ENCODE measurements at regions not wholly inside any gene's neighbourhood (a gene's known extent, or its start where the extent isn't known, plus 50 kb on each side); places are given as distances from the start of the nearest gene placed in this dataset.

- Histone ChIP-seq H3K27me3 (no peaks in the 10 kb centered on the region), H3K4me3 (no peak overlapping the region), H3K9me3 (no peaks in the 10 kb centered on the region), H3K4me1 (no peaks in the 10 kb centered on the region), H3K27ac (no peak overlapping the region), H3K36me3 (no peaks in the 10 kb centered on the region)
- WGBS, 2 donors (ENCODE audit: low coverage in 1 of 2): 69 to 84% methylated on average over 5 of the region's 5 CpGs
- no peak for ATAC-seq
- TF ChIP-seq POLR2AphosphoS5 (IDR thresholded peaks at IDR 0.05) (no peak), POLR2A (IDR thresholded peaks at IDR 0.05) (no peak), EP300 (IDR thresholded peaks at IDR 0.05) (no peak)
- TF ChIP-seq, protein P1, sequence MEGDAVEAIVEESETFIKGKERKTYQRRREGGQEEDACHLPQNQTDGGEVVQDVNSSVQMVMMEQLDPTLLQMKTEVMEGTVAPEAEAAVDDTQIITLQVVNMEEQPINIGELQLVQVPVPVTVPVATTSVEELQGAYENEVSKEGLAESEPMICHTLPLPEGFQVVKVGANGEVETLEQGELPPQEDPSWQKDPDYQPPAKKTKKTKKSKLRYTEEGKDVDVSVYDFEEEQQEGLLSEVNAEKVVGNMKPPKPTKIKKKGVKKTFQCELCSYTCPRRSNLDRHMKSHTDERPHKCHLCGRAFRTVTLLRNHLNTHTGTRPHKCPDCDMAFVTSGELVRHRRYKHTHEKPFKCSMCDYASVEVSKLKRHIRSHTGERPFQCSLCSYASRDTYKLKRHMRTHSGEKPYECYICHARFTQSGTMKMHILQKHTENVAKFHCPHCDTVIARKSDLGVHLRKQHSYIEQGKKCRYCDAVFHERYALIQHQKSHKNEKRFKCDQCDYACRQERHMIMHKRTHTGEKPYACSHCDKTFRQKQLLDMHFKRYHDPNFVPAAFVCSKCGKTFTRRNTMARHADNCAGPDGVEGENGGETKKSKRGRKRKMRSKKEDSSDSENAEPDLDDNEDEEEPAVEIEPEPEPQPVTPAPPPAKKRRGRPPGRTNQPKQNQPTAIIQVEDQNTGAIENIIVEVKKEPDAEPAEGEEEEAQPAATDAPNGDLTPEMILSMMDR (IDR thresholded peaks at IDR 0.05): no peak
Observed at GRCh38 chr13:64274481-64275217, 2859.0 kb upstream of the PCDH20 start.

DNA sequence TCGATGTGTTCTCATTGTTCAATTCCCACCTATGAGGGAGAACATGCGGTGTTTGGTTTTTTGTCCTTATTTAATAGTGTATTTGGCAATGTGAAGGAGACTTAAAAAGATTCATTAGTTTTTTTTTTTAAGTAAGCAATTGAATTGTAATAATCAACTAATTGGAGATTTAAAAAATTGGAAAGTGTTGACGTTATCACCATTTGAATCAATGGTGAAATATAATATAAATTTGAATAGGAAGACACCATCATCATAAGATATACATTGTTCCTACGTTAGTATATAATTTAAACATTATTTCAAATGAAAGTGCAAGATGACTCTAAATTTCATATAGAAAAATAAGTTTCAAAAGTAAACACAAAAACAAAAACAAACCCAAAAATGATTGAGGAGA lies 2858.1 kb upstream of the PCDH20 start:
- Histone ChIP-seq H3K36me3 (no peaks in the 10 kb centered on the region), H3K4me1 (no peaks in the 10 kb centered on the region), H3K27me3 (no peaks in the 10 kb centered on the region), H3K4me3 (no peak overlapping the region), H3K27ac (no peak overlapping the region), H3K9me3 (no peaks in the 10 kb centered on the region)
- WGBS, 2 donors (ENCODE audit: low coverage in 1 of 2): 80 to 82% methylated on average over 4 of the region's 4 CpGs
- no peak for ATAC-seq
- TF ChIP-seq EP300 (IDR thresholded peaks at IDR 0.05): no peak

- H3K27ac ChIP-seq: no peak overlapping the region
- no peaks in the 10 kb centered on the region for H3K4me1 ChIP-seq
- TF ChIP-seq POLR2A (IDR thresholded peaks at IDR 0.05): no peak
- TF ChIP-seq, protein P1 (IDR thresholded peaks at IDR 0.05): no peak
- no peak for TF ChIP-seq EP300 (IDR thresholded peaks at IDR 0.05)
- TF ChIP-seq POLR2AphosphoS5 (IDR thresholded peaks at IDR 0.05): no peak
- H3K27me3 ChIP-seq: no peaks in the 10 kb centered on the region
- ATAC-seq: no peak
- 67 to 80% methylated on average over 1 of the region's 1 CpG for WGBS, 2 donors (ENCODE audit: low coverage in 1 of 2)
- H3K36me3 ChIP-seq: no peaks in the 10 kb centered on the region
- no peak overlapping the region for H3K4me3 ChIP-seq
- H3K9me3 ChIP-seq: no peaks in the 10 kb centered on the region
Observed at GRCh38 chr13:64272681-64273080, 2857.0 kb upstream of the PCDH20 start.

- Histone ChIP-seq H3K4me3 (no peak overlapping the region), H3K27ac (no peak overlapping the region), H3K9me3 (no peaks in the 10 kb centered on the region), H3K27me3 (no peaks in the 10 kb centered on the region), H3K4me1 (no peaks in the 10 kb centered on the region), H3K36me3 (no peaks in the 10 kb centered on the region)
- TF ChIP-seq, protein P1 (IDR thresholded peaks at IDR 0.05): no peak
- no peak for TF ChIP-seq EP300 (IDR thresholded peaks at IDR 0.05)
- no peak for TF ChIP-seq POLR2A (IDR thresholded peaks at IDR 0.05)
- no peak for TF ChIP-seq POLR2AphosphoS5 (IDR thresholded peaks at IDR 0.05)
- ATAC-seq: no peak
Observed at GRCh38 chr13:64266024-64266423, 2850.4 kb upstream of the PCDH20 start.

- Histone ChIP-seq H3K4me3 (no peak overlapping the region), H3K4me1 (no peaks in the 10 kb centered on the region), H3K36me3 (no peaks in the 10 kb centered on the region), H3K9me3 (no peaks in the 10 kb centered on the region), H3K27me3 (no peaks in the 10 kb centered on the region), H3K27ac (no peak overlapping the region)
- TF ChIP-seq, protein P1 (IDR thresholded peaks at IDR 0.05): no peak
- TF ChIP-seq POLR2AphosphoS5 (IDR thresholded peaks at IDR 0.05) (no peak), EP300 (IDR thresholded peaks at IDR 0.05) (no peak), POLR2A (IDR thresholded peaks at IDR 0.05) (no peak)
- no peak for ATAC-seq
- 67 to 90% methylated on average over 2 of the region's 2 CpGs for WGBS, 2 donors (ENCODE audit: low coverage in 1 of 2)
Observed at GRCh38 chr13:64263285-64263684, 2847.6 kb upstream of the PCDH20 start.

Measured in gastroesophageal sphincter (tissue), 4 donors.